ENCODE measurements at regions not wholly inside any gene's neighbourhood (a gene's known extent, or its start where the extent isn't known, plus 50 kb on each side); places are given as distances from the start of the nearest gene placed in this dataset.

GRCh38 chr20:4088766-4089165 is 59.9 kb upstream of the SMOX start:
- no peak for TF ChIP-seq PITX1 (CRISPR knock-in tag; IDR thresholded peaks at IDR 0.05)
- TF ChIP-seq POLR2AphosphoS5 (IDR thresholded peaks at IDR 0.05; ENCODE audit: low read depth, low read length) = no peak
- TF ChIP-seq ZBTB42 (CRISPR knock-in tag; IDR thresholded peaks at IDR 0.05) = no peak
